HG03097 (cell line): ENCODE measurements at regions not wholly inside any gene's neighbourhood (a gene's known extent, or its start where the extent isn't known, plus 50 kb on each side); places are given as distances from the start of the nearest gene placed in this dataset.
"Not testable (repeated sequence)": the region's sequence is repeated elsewhere in the genome, so short reads cannot be mapped to it uniquely, and the experiment has no call there.

Source experiments
- ATAC-seq: cut with Tn5 transposase; IDR thresholded peaks from one replicate; pipeline ENCODE4 v1.9.1; 2021; ENCODE audit not compliant: unreplicated experiment, low FRiP score

- no peak for ATAC-seq
Observed at GRCh38 chr5:160479220-160479619, 57.6 kb downstream of the PTTG1 start.

GRCh38 chr5:160479926-160480325, 58.3 kb downstream of the PTTG1 start:
- ATAC-seq: no peak

- ATAC-seq: no peak
Observed at GRCh38 chr5:160480652-160481051, 59.0 kb downstream of the PTTG1 start.

GRCh38 chr5:160484678-160485077, 63.0 kb downstream of the PTTG1 start:
- no peak for ATAC-seq

GRCh38 chr5:160485364-160485969, 63.8 kb downstream of the PTTG1 start:
- ATAC-seq: no peak

GRCh38 chr5:160486573-160486972, 64.9 kb downstream of the PTTG1 start:
- ATAC-seq: no peak

GRCh38 chr5:160488394-160489325, 67.0 kb downstream of the PTTG1 start:
- no peak for ATAC-seq

GRCh38 chr5:160491438-160491837, 69.8 kb downstream of the PTTG1 start:
- no peak for ATAC-seq

GRCh38 chr5:160492565-160492964, 70.9 kb downstream of the PTTG1 start:
- no peak for ATAC-seq

- ATAC-seq: no peak
Observed at GRCh38 chr5:160493806-160494338, 72.2 kb downstream of the PTTG1 start.

GRCh38 chr5:160494451-160494850, 72.8 kb downstream of the PTTG1 start:
- no peak for ATAC-seq

- no peak for ATAC-seq
Observed at GRCh38 chr5:160496334-160496733, 74.7 kb downstream of the PTTG1 start.

- no peak for ATAC-seq
Observed at GRCh38 chr5:160496784-160497183, 75.1 kb downstream of the PTTG1 start.

GRCh38 chr5:160497878-160498277, 76.2 kb downstream of the PTTG1 start:
- ATAC-seq: no peak

GRCh38 chr5:160498441-160499043, 76.9 kb downstream of the PTTG1 start:
- ATAC-seq: not testable (repeated sequence)

- ATAC-seq: no peak
Observed at GRCh38 chr5:160500786-160501779, 79.4 kb downstream of the PTTG1 start.

GRCh38 chr5:160504906-160505305, 83.3 kb downstream of the PTTG1 start:
- no peak for ATAC-seq

GRCh38 chr5:160506006-160507004, 84.7 kb downstream of the PTTG1 start:
- ATAC-seq: peak; percentile 74

- ATAC-seq: no peak
Observed at GRCh38 chr5:160507221-160507721, 85.6 kb downstream of the PTTG1 start.
